ENCODE measurements at regions not wholly inside any gene's neighbourhood (a gene's known extent, or its start where the extent isn't known, plus 50 kb on each side); places are given as distances from the start of the nearest gene placed in this dataset.
"Not testable (repeated sequence)": the region's sequence is repeated elsewhere in the genome, so short reads cannot be mapped to it uniquely, and the experiment has no call there.

GRCh38 chr3:137820366-137820765 is 56.3 kb downstream of the SOX14 start:
- DNase-seq (ENCODE audit: low read depth in 2 of 2), result no peak

GRCh38 chr3:137835096-137835495 is 71.0 kb downstream of the SOX14 start:
- DNase-seq (ENCODE audit: low read depth in 2 of 2), result no peak

GRCh38 chr3:137845194-137845593 is 81.1 kb downstream of the SOX14 start:
- DNase-seq (ENCODE audit: low read depth in 2 of 2), result no peak

- DNase-seq (ENCODE audit: low read depth in 2 of 2), result no peak
These were observed 81.6 kb downstream of the SOX14 start for GRCh38 chr3:137845666-137846065.

GRCh38 chr3:137852391-137852830 is 88.3 kb downstream of the SOX14 start:
- no peak for DNase-seq (ENCODE audit: low read depth in 2 of 2)

GRCh38 chr3:137854533-137855261 is 90.6 kb downstream of the SOX14 start:
- DNase-seq (ENCODE audit: low read depth in 2 of 2), result no peak

GRCh38 chr3:137866001-137866400 is 101.9 kb downstream of the SOX14 start:
- no peak for DNase-seq (ENCODE audit: low read depth in 2 of 2)

- DNase-seq (ENCODE audit: low read depth in 2 of 2), result no peak
These were observed 102.8 kb downstream of the SOX14 start for GRCh38 chr3:137866933-137867332.

- DNase-seq (ENCODE audit: low read depth in 2 of 2), result no peak
These were observed 103.5 kb downstream of the SOX14 start for GRCh38 chr3:137867611-137868010.

GRCh38 chr3:137869022-137869421 is 104.9 kb downstream of the SOX14 start:
- no peak for DNase-seq (ENCODE audit: low read depth in 2 of 2)

- DNase-seq (ENCODE audit: low read depth in 2 of 2), result not testable (repeated sequence)
These were observed 108.5 kb downstream of the SOX14 start for GRCh38 chr3:137872589-137872988.

GRCh38 chr3:137896842-137897241 is 113.1 kb upstream of the CLDN18 start:
- not testable (repeated sequence) for DNase-seq (ENCODE audit: low read depth in 2 of 2)

- no peak for DNase-seq (ENCODE audit: low read depth in 2 of 2)
These were observed 102.8 kb upstream of the CLDN18 start for GRCh38 chr3:137906985-137907649.

GRCh38 chr3:137924628-137925027 is 85.3 kb upstream of the CLDN18 start:
- no peak for DNase-seq (ENCODE audit: low read depth in 2 of 2)

- no peak for DNase-seq (ENCODE audit: low read depth in 2 of 2)
These were observed 84.9 kb upstream of the CLDN18 start for GRCh38 chr3:137925080-137925479.

GRCh38 chr3:137926991-137927390 is 83.0 kb upstream of the CLDN18 start:
- no peak for DNase-seq (ENCODE audit: low read depth in 2 of 2)

- no peak for DNase-seq (ENCODE audit: low read depth in 2 of 2)
These were observed 79.0 kb upstream of the CLDN18 start for GRCh38 chr3:137930976-137931375.

- no peak for DNase-seq (ENCODE audit: low read depth in 2 of 2)
These were observed 71.1 kb upstream of the CLDN18 start for GRCh38 chr3:137938876-137939275.

GRCh38 chr3:137944593-137944992 is 65.4 kb upstream of the CLDN18 start:
- no peak for DNase-seq (ENCODE audit: low read depth in 2 of 2)

GRCh38 chr3:137946356-137946973 is 63.5 kb upstream of the CLDN18 start:
- DNase-seq (ENCODE audit: low read depth in 2 of 2), result peak in 1 of 2 donors; percentile 1

GRCh38 chr3:137947117-137947516 is 62.8 kb upstream of the CLDN18 start:
- DNase-seq (ENCODE audit: low read depth in 2 of 2), result no peak

GRCh38 chr3:137948400-137949072 is 61.4 kb upstream of the CLDN18 start:
- no peak for DNase-seq (ENCODE audit: low read depth in 2 of 2)
